Loucy (cell line): ENCODE measurements at regions not wholly inside any gene's neighbourhood (a gene's known extent, or its start where the extent isn't known, plus 50 kb on each side); places are given as distances from the start of the nearest gene placed in this dataset.

Experiments used
- CTCF ChIP-seq: fragments of 200-600 bp; sonication (generic); conservative IDR thresholded peaks from 2 replicates; pipeline ENCODE4 v1.5.1; 2014; ENCODE audit warnings: mild to moderate bottlenecking, antibody characterized with exemption, low read length
- EZH2phosphoT487 ChIP-seq: fragments of 200-600 bp; IDR thresholded peaks from 2 replicates; pipeline ENCODE4 v1.6.1; 2018; ENCODE audit warnings: antibody characterized with exemption, mild to moderate bottlenecking, moderate library complexity, borderline replicate concordance

- TF ChIP-seq CTCF, result 0 out of 2 replicates have a peak, but pooled peaks have one; percentile 10
- no peak for TF ChIP-seq EZH2phosphoT487
Observed at GRCh38 chr5:144015961-144016360, 154.5 kb downstream of the YIPF5 start.
